ENCODE measurements at regions not wholly inside any gene's neighbourhood (a gene's known extent, or its start where the extent isn't known, plus 50 kb on each side); places are given as distances from the start of the nearest gene placed in this dataset.
A peak's percentile ranks its signal among the peaks of the same experiment; 100 is the strongest.
"Not testable (repeated sequence)": the region's sequence is repeated elsewhere in the genome, so short reads cannot be mapped to it uniquely, and the experiment has no call there.

DNA sequence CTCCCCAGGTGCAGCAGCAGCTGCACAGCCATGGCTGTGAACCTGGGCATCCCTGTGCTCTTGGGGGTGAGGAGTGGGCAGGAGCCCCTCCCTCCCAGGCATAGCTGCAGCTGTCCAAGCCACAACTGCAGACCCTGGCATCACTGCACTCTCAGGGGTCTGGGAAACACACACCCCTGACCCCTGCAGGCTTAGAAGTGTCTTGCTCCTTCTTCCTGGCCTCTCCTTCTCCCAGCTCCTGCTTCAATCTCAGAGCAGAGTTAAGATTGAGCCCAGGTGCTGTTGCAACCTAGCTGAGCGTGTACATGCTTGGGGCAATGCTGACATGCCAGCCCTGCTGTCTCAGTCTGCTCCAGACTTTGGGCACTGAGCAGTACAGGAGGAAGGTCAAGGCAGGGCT is 833.6 kb downstream of the FLRT2 start:
- no peak for DNase-seq (ENCODE audit: low read depth)

DNA sequence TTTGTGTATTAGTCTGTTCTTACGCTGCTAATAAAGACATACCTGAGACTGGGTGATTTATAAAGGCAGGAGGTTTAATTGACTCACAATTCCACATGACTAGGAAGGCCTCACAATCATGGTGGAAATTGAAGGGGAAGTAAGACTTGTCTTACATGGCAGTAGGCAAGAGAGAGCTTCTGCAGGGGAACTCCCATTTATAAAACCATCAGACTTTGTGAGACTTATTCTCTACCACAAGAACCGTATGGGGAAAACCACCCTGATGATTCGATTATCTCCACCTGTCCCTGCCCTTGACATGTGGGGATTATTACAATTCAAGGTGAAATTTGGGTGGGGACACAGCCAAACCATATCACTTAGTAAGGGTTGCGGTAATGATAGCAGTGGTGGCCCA is 833.1 kb downstream of the FLRT2 start:
- DNase-seq (ENCODE audit: low read depth) = no peak

DNA sequence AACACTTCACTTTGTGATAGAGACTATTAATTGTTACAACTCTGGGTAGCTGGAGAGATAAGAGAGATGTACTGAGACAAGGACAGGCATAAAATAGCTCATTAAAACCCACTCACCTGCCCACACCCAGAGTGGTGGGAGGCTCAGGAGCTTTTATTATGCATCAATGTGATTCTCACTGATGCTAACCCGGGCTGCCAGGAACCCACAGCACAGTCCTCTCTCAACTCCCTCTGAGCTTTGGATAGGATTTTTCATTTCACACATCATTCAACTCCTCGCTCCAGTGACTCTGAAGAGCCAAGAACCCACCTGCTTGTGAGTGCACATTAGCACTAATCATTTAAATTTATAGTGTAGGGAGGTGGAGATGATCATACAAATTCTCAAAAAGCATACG is 827.9 kb downstream of the FLRT2 start:
- DNase-seq (ENCODE audit: low read depth) = no peak

DNA sequence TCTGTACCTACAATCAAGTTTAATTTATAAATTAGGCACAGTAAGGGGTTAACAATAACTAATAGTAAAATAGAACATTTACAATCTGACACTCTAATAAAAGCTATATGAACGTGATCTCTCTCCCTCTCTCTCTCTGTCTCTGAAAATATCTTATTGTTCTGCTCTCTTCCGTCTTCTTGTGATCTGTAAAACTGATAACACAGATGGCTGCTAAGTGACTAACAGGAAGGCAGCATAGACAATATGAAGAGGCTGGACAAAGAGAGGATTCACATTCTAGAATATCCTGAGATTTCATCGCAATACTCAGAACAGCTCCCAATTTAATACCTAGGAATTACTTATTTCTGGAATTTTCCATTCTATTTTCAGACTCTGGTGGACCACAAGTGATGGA is 827.2 kb downstream of the FLRT2 start:
- DNase-seq (ENCODE audit: low read depth) = no peak

DNA sequence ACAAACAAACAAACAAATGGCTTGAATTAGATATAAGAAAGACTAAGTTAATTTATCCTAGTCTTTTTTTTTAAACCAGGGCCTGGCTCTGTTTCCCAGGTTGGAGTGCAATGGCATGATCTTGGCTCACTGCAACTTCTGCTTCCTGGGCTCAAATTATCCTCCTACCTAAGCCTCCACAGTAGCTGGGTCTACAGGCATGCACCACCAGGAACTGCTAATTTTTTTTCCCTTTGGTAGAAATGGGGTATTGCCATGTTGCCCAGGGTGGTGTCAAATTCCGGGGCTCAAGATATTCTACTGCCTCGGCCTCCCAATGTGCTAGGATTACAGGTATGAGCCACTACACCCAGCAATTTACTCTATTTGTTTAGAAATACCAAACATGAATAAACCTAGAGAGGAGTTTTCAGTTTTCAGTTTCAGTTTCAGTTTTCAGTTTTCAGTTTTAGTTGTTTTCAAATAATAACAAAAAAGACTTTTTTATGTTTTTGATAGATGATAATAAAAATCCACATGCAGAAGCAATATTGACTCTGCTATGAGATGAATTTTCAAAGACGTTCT is 817.0 kb downstream of the FLRT2 start:
- DNase-seq (ENCODE audit: low read depth) = no peak

DNA sequence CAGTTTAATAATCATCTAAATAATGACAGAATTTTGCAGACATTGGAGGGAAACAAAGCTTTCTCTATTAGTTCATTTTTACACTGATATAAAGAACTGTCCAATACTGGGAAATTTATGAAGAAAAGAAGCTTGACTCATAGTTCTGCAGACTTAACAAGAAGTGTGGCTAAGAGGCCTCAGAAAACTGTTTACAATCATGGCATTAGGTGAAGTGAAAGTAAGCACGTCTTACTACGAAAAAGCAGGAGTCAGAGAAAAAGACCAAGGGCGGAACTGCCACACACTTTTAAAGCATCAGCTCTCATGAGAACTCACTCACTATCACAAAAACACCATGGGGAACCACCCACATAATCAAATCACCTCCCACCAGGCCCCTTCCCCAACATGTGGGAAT is 804.4 kb downstream of the FLRT2 start:
- DNase-seq (ENCODE audit: low read depth) = no peak

DNA sequence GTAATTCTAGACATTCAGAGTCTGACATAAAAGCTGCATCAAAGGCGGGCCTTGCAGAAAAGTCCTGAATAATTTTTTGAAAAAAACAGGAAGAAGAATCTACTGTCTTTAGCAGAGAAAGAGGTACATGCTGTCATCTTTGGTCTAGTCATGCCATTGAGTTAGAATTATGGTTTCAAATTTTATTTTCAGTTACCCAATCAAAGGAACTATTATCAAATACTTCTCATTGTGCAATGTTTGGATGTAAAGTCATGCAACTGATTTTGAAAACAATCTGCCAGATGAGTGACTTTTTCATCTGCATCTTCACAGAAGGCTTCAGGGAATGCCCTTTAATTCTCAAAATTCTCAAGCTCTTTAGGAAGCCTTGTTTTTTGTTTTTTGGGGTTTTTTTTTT is 803.5 kb downstream of the FLRT2 start:
- no peak for DNase-seq (ENCODE audit: low read depth)

DNA sequence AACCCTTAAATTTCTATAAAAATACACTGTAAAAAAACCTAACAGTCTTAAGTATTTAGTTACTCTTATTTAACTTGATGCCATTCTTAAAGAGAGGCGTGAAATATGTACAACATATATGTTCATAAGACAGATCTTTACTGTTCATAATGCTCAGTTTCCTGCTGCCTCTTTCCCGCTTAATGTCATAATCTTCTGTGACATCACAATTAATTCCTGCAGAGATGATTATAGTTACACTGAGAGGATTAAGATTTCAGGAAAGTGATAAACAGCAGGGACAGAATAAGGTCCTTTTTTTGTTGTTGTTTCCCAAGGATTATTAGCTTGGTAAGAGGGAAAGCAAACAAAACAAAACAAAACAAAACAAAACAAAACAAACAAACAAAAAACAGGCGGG is 801.4 kb downstream of the FLRT2 start:
- no peak for DNase-seq (ENCODE audit: low read depth)

DNA sequence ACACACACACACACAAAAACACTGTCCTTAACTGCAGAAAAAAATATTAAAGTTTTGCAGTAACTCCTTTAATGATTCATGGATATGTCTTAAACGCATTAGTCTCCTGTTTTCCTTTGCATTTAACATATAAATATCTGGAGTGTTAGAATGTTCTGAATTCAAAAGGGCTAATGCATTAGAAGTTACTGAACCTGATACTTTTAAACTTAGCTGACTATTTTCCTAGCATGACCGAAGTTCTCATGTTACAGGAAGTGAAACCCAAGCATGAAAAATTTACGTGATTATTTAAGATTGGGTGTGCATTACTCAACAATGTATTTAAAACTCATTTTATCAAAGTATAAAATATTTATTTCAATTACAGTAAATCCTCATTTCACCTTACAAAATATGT is 791.2 kb downstream of the FLRT2 start:
- DNase-seq (ENCODE audit: low read depth) = no peak

DNA sequence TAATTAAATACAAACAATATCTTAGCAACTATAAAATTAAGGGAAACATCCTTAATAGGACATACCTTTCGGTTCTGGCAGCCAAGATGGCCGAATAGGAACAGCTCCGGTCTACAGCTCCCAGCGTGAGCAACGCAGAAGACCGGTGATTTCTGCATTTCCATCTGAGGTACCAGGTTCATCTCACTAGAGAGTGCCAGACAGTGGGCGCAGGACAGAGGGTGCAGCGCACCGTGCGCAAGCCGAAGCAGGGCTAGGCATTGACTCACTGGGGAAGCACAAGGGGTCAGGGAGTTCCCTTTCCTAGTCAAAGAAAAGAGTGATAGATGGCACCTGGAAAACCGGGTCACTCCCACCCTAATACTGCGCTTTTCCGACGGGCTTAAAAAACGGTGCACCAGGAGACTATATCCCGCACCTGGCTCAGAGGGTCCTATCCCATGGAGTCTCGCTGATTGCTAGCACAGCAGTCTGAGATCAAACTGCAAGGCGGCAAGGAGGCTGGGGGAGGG is 782.3 kb downstream of the FLRT2 start:
- not testable (repeated sequence) for DNase-seq (ENCODE audit: low read depth)

DNA sequence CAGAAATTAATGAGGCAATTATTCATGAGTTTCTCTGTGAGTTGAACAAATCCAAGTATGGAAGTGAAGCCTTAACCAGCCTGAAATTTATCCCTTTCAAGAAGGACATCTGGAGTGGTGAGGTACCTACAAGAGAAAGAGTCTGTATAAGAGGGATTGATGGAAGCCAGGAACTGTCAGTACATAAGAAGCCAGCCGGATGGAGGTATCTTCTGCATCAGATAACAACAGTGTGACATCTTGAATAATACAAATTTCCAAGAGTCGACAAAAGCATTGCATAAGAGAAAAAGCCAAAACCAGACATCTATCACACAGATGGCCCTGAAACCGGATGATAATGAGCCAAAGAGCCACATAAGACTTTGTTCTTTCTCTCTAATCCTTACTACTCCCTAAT is 781.2 kb downstream of the FLRT2 start:
- DNase-seq (ENCODE audit: low read depth) = no peak

DNA sequence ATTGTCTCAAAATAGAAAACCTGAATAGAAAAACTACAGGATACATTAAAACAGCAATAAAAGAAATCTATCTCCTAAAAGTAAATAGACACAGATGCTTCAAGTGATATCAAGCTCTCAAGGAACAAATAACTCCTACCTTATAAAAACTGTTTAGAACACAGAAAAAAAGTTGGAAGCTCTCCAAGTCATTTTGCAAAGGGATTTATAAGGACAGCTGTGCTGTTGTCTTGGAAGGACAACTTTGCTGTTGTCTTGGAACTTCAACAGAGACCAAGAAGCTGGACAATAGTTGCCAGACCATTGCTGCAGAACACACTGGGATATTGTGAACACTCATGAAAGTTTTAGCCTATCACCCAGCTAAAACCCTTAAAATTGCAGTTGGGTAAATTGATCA is 780.7 kb downstream of the FLRT2 start:
- no peak for DNase-seq (ENCODE audit: low read depth)

DNA sequence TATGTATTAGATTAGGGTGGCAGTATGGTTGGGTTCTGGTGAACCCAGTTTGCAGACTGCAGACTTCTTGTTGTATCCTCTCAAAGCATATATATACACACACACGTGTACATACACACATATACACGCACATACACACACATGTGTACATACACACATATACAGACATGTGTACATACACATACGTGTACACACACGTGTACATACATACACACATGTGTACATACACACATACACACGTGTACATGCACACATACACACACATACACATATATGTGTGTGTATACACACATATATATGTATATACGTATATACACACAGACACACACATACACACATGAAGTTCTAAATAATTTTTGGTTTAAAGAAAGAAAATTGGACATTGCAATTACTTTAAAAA is 780.2 kb downstream of the FLRT2 start:
- no peak for DNase-seq (ENCODE audit: low read depth)

DNA sequence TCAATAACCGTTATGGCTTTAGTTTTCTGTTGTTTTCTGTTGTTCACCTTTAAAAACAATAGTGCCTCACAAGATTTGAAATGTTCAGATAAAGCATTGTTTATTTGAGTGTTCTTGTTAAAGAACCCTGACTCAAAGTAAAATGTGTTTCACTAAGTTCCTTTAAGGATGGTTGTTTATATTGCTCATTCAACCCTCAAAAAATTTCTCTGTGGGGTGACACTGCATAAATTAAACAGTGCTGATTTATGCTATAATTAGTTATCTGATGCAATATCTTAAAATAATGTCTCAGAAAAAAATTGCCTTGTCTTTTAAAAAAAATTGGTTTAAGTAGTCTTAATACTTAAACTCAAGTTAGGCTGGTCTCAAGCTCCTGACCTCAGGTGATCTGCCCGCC is 775.1 kb downstream of the FLRT2 start:
- no peak for DNase-seq (ENCODE audit: low read depth)

DNA sequence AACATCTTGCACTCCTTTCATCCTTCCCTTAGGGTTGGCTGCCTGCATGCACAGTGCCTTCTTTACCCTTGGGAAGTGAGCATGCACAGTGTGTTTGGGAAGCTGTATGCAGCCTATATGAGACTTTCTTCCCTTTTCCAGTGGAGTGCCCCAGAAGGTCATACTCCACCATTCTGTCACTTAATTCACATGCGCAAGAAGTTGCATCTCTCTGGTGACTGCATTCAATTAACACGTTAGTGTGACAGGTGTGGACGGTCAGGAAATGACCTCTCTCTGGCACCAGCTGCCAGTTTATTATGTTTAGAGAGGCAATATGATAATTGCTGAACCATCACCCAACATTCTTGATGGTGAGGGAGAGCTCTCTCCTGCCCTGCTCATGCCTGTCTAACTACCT is 770.0 kb downstream of the FLRT2 start:
- DNase-seq (ENCODE audit: low read depth) = no peak

DNA sequence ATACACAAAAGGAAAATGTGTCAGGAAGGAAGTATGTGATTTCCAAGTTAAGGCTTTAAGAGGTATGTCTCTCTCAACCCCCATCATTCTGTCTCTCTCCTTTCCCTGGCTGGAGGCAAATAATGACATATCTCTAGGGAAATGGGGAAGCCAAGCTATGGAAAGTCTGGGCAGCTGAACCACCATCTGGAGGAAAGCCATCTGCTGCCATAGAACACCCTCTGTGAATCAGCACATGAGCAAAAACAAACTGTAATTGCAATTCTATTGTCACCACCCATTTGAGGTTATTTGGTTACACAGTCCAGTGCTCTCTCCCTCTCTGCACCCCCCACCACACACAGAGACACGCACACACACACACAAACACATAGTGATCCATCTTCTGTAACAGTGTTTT is 766.2 kb downstream of the FLRT2 start:
- DNase-seq (ENCODE audit: low read depth) = no peak

DNA sequence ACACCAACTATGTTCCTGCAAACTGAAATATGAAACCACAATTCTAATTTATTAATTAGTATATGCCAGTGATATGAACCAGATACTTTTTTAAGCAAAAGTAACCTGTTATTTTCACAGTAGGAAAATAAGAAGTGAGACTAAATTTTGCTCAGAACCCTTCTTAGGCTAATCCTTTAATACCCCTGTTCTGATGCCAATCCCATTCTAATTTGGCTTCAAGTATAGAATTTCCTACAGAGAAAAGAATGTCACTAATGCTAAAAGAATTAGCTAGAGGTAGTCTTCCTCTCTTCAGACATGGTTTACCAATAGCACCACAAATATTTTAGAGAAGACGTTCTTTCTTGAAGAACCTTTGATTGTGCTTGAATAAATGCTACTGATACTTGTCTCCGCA is 758.4 kb downstream of the FLRT2 start:
- no peak for DNase-seq (ENCODE audit: low read depth)

DNA sequence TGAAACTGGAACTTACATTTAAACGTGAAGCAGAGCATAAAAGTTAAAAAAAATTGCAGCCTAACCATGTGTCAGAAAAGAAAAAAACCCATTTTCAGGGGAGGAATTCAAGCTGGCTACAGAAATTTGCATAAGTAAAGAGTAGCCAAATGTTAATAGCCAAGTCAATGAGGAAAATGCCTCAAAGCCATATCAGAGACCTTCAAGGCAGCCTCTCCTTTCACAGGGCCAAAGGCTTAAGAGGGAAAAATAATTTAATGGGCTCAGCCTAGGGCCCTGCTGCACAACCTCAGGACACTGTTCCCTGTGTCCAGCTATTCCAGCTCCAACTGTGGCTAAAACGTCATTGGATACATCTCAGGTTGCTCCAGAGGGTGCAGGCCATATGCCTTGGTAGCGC is 749.5 kb downstream of the FLRT2 start:
- no peak for DNase-seq (ENCODE audit: low read depth)

DNA sequence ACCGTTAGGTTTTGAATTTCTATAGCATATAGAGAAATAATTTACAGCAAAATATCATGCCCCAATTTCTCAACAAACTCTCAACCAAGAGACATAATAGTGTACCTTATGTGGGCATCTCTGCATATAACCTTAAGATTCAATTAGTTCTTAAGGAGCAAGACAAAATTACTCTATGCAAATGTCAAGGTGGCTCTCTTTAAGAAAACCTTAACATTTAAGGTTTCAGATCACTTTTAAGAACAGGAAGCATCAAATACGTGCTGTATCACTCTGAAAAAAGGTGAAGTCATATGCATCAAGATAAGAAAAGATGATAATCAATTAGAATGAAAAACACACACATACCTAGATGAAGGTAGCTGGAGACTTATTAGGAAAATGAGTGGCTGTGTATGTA is 728.0 kb downstream of the FLRT2 start:
- DNase-seq (ENCODE audit: low read depth) = no peak

DNA sequence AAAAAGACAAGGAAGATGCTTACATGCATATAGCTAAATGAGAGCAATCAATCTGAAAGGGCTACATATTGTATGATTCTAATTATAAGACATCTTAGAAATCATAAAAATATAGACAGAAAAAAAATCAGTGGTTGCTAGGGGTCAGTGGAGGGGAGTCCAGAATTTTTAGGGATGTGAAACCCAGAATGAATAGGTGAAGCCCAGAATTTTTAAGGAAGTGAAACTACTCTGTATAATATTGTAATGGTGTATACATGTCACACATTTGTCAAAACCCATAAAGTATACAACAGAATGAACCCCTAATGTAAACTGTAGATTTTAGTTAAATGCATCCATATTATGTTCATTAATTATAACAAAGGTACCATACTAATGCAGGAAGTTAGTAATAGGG is 713.2 kb downstream of the FLRT2 start:
- no peak for DNase-seq (ENCODE audit: low read depth)

DNA sequence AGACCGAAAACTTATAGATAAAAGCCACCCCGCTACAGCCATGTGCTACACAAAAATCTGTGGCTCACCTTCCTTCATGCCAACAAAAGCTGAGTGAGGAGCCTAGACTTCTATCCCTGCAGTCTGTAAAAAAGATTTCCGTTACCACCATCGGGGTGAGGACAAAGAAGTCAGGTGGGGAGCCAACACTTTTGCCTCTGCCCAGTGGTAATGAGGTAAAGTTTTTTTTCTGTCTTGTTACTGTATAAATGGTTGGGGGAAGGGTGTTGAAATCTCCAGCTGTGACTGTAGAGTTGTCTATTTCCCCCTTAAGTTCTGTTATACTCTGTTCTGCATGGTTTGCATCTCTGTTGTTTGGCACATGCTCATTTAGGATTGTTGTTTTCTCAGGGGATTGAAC is 707.8 kb downstream of the FLRT2 start:
- no peak for DNase-seq (ENCODE audit: low read depth)

DNA sequence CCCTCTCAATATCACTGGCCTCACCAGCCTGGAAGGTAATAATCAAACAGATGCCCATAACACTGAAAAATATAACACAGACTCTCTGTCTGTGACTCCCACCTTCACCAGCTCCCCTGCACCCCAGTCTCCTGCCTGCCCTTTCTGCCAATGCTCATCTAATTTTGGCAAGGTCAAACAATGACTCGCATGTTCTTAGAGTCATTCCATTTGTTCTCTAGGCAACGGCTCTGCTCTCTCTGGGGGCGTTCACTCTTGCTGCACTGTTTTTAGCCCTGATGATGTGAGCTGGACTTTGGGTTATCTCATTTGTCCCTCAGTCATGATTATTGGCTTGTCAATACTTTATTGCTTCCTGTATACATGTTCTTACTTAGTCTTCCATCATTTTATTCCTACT is 691.8 kb downstream of the FLRT2 start:
- no peak for DNase-seq (ENCODE audit: low read depth)

DNA sequence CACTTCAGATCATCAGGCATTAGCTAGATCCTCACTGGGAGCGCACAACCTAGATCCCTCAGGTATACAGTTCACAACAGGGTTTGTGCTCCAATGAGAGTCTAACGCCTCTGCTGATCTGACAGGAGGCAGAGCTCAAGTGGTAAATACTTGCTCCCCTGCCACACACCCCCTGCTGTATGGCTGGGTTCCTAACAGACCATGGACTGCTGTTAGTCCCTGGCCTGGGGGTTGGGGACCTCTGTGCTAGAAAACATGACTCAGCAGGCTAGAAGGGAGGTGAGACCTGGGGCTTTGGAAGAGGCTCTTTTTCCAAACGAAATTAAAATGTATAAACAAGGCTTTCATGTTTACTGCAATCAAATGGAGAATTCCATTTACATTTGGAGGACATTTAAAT is 691.1 kb downstream of the FLRT2 start:
- no peak for DNase-seq (ENCODE audit: low read depth)

DNA sequence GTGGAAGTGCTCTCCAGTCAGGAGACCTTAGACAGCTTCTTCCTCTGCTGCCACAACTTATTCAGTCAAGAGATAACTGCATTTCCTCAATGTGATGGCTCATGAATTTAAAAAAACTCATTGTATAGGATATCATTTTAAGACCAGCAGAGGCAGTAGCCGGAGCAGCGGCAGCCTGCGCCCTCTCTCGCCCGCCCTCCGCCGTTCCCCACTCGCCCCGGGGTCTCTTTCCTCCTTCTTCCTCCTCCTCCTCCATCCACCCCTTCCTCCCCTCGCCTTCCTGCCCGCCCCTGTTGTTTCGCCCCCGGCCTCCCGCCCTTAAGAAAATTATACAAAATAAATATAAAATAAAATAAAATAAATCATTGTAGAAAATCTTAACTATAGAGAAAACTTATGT is 687.6 kb downstream of the FLRT2 start:
- no peak for DNase-seq (ENCODE audit: low read depth)

DNA sequence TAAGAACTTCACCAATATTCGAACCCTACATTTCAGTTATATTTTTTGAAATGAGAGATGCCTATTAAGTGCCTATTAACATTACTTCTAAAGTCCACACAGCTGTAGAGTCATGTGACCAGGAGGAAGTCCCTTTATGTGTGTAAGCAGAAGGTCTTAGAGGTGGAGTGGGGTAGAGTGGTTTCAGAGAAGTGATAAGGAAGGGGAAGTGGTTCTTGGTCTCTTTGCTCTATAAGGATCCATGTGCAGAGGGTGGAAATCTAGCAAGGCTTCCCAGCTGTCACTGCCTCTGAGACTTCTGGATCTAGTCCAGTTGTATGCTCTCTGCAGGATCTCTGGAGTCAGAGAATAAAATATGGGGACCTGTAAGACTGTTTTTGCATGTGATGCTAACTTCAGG is 673.9 kb downstream of the FLRT2 start:
- DNase-seq (ENCODE audit: low read depth) = peak; percentile 35
